Breast epithelium (tissue), 3 donors: ENCODE measurements at regions not wholly inside any gene's neighbourhood (a gene's known extent, or its start where the extent isn't known, plus 50 kb on each side); places are given as distances from the start of the nearest gene placed in this dataset.

Experiments used
- CTCF ChIP-seq, 3 donors: fragments of 450-650 bp; IDR thresholded peaks; one replicate each; pipeline ENCODE4 v1.5.1; 2016 to 2017; ENCODE audit warnings: antibody characterized with exemption in 3 of 3, mild to moderate bottlenecking in 3 of 3, moderate library complexity in 3 of 3
- POLR2A ChIP-seq: fragments of 450-650 bp; IDR thresholded peaks from one replicate; pipeline ENCODE4 v1.6.1; 2016; ENCODE audit warnings: antibody characterized with exemption, mild to moderate bottlenecking, moderate library complexity

GRCh38 chr22:22046370-22046769 lies 63.8 kb upstream of the TOP3B start:
- TF ChIP-seq CTCF (IDR thresholded peaks at IDR 0.05) = no peak
- TF ChIP-seq POLR2A = no peak
